CD4-positive, alpha-beta T cell treated with Interleukin-21 for 1 hour (primary cell): ENCODE measurements at regions not wholly inside any gene's neighbourhood (a gene's known extent, or its start where the extent isn't known, plus 50 kb on each side); places are given as distances from the start of the nearest gene placed in this dataset.

ENCODE experiments used
- DNase-seq: peaks from one replicate; pipeline ENCODE4 v3.0.0-alpha.2; 2020

DNA sequence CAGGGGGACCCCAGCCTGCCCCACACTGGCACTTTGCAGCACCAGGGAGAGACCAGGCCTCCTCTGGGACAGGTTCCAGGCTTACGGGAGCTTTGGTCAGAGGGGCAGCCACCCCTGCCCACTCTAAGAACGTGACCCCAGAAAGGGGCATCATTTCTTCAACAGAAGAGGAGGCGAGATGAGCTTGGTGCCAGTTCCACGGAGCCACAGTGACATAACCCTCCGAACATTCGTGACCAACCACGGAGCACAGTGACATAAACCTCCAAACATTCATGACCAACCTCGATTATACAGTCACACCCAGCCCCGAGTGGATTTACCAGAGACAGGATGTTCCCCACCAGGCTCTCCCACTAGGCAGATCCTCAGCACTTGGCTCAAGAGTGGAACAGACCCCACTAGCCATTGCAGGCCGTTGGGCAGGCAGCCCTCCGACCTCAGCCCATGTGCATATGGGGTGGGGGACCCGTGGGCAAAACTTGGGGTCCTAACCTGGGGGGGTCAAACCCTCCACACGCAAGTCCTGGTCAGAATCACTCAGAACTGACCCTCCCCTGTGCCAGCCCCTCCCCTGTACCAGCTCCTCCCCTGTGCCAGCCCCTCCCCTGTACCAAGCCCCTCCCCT, 112.9 kb downstream of the METRNL start:
- DNase-seq = no peak

DNA sequence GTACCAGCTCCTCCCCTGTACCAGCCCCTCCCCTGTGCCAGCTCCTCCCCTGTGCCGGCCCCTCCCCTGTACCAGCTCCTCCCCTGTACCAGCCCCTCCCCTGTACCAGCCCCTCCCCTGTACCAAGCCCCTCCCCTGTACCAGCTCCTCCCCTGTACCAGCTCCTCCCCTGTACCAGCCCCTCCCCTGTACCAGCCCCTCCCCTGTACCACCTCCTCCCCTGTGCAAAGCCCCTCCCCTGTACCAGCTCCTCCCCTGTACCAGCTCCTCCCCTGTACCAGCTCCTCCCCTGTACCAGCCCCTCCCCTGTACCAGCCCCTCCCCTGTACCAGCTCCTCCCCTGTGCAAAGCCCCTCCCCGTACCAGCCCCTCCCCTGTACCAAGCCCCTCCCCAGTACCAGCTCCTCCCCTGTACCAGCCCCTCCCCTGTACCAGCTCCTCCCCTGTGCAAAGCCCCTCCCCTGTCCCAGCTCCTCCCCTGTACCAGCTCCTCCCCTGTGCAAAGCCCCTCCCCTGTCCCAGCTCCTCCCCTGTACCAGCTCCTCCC, 113.5 kb downstream of the METRNL start:
- DNase-seq = peak; percentile 19

DNA sequence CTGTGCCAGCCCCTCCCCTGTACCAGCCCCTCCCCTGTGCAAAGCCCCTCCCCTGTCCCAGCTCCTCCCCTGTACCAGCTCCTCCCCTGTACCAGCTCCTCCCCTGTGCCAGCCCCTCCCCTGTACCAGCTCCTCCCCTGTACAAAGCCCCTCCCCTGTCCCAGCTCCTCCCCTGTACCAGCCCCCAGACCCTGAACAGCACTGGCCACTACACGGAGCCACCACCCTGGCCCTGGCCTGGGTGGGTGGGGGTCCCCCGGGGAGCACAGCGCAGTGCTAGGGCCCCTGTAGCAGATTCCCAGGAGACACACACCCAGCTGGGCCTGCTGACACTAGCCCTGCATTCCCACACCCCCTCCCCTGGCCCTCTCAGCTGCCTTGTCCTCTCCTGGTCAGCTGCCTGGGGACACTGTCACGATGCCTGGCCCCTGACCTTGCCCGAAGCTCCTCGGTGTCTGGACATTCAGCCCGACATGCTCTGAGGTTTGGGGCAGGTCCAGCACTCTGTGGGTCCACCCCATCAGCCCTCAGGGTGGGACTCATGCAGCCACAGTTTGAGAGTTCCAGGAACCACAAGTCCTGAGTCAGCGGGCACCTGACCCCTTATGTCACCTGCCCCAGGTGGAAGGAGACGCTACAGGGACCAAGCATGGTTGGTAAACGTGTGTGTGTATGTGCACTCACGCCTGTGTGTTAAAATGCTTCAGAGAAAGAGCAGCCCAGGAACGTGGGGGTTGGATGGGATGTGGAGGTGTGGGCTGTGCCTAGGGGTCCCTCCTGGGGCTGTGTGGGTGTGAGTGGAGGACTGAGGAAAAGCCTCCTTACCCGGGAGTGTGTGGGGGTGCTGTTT, 114.2 kb downstream of the METRNL start:
- no peak for DNase-seq

- DNase-seq = no peak
Measured at GRCh38 chr17:83194186-83194561, 114.8 kb downstream of the METRNL start.

DNA sequence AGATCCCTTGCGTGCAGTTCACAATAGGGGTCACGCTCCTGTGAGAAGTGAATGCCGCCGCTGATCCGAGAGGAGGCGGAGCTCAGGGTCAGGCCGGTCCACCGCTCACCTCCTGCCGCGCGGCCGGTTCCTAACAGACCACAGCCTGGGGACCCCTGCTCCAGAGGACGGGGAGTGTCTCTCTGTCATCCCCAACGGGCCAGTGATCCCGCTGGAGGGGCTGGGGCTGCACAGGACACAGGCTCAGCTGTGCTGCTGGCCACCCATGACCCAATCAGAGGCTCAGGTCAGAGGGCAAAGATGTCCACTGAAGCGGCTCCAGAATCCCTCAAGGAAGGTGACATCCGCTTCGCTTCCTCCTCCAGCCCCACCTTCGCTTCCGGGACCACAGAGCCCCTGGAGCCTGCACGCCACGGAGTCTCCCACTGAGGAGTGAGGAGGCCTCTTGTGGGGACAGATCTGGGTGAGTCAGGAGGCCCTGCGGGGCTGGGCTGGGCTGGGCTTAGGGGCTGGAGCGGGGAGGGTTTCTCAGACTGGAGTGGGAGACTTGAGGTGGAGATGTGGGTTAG, 115.4 kb downstream of the METRNL start:
- no peak for DNase-seq

DNA sequence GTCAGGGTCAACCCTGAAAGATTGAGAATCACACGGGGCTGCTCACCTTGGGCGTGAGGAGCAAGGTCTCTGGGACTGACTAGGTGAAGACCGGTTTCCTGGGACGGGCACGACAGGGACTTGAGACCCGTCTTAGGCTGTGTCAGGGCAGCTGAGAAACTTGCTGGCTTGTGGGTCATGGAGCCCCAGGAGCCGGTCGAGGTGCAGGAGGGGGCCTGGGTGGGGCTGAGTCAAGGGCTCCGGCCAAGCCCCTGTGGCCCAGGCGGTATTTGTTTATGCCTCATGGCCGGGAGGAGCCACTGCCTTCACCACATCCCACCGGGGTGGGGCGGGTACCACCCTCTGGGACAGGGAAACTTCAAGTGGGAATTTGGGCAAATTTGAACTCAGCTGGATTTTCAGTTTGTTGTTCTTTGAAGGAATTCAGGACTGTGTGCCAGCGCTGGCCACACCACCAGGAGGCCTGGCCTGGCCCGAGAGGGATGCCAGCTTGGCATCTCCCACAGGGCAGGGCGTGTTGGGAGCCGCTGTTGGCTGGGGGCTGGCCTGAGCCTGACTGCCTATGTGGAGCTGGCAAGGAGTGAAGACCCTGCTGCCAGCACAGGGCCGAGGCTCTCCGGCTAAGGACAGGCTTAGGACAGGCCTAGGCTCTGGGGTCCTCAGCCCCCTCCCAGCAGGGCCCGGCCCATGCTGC, 116.1 kb downstream of the METRNL start:
- no peak for DNase-seq

DNA sequence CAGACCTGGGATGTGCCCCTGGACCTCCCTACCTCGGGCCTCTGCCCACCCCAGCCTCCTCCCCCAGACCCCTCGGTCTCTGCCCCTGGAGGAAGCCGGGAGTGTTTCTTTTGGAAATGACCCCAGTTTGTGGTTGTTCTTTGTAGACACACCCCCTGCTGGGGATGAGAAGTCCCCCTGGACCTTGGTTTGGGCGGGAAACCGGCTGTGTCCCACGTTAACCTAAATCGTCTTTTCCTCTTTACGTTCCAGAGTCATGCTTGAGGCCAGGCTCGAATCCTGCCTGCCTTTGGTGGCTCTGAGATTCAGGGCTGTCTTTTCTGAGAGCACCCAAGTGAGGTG, 116.6 kb downstream of the METRNL start:
- no peak for DNase-seq

DNA sequence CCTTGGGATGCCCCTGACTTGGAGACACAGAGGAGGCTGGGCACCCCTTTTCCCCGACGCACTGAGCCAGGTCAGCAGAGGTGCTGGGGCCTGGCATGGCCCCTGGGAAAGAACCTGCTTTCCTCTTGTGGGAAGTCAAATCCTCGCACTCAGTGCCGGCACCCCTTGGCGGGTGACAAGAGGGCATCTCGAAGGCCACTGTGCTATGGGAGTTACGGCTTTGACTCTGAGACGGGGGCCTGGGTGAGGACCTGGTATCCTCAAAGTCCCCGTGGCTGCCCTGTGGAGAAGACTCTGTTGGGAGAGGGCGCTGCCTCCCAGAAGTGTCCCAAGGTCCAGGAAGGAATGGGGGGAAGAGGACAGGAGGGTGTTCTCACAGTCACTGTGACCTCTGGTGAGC, 117.0 kb downstream of the METRNL start:
- no peak for DNase-seq

GRCh38 chr17:83196973-83197880, 117.8 kb downstream of the METRNL start:
- DNase-seq = no peak

DNA sequence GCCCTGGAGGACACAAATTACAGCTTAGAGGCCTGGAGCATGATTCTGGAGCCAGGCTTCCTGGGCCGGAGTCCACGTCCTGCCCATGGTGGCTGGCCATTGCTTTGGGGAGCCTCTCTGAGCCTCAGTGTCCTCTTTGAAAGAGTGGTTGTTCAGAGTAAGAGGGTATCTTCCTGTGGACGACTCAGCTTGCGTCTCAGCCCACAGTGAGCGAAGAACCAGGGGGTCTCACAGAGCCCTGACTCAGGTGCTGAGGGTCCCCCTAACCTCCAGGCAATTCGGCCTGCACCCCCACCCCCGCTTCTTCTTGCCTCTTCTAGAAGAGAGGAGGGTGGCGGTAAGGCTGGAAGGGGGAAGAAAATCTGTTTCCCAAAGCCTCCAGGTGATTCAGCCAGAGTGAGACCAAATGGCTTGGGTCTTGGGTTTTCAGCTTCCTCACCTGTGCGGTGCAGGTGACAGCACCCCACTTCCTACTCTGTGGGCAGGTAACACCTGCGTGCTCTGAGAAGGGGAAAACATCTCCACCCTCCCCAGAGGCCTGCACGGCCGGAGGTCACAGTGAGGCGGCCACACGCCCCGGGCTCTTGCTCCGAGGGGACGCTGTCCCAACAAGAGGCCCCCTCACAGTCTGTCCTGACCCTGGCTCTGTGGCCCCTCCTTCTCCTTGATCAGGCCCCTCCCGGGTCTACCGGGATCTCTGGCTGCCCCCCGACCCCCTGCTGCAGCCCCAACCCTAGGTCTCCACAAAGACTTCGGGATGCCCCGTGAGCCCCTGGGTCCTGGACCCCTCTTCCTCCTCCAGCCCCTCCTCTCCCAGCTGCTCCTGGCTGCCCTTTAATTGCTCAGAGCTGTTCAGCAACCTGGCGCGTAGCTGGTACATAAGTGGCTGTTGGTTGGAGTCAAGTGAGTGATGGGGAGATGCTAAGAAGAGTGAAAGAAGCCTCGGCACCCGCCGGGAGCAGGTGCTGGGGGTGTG, 119.2 kb downstream of the METRNL start:
- peak; percentile 11 for DNase-seq

DNA sequence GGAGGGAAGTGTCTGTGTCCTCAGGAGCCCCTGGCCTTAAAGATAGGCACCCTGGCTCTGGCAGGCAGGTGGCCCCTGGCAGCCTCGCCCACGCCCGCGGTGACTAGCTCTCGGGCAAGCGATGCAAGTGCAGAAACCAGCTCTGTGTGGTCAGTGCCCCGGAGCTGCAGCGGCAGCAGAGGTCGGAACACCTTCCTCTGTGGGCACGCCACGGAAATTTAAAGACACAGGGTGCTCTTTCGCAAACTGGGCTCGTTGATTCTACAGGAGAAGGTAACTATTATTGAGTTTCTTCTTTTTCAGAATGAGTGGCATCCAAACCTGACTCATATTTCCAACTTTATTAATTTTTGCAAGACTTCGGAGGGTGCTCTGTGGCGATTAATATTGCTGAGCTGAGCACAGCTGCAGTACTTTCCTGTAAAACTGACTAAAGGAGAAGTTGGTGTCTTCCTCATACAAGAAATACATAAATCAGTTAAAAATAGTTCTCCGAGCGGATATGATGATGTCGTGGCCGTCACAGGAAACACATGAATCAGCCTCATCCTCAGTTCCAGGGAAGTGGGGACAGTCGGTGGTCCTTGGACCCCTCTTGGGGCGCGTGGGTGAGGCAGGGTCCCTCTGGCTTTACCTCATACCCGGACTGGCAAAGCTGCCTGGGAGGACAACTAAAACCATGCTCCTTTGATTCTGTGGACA, 120.2 kb downstream of the METRNL start:
- DNase-seq = peak; percentile 57

DNA sequence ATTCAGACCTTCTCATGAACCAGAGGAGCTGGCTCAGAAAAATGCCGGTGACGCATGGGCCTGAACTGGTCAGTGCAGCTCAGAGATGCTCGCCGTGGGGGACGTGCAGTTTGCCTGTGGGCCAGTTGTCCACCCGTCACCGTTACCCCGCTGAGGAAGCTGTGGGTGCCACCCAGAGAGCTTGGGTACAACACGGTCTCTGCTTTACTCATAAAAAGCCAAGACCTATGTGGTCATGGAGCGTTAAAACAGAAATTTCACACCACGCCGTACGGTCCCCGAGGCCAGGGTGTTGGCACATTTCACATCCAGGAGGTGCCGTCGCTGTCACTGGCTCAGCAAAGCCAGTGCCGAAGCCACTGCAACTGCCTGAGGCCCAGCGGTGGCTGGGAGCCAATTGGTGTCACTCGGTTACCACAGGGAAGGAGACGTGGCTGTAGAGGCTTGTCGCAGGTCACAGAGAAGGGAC, 120.9 kb downstream of the METRNL start:
- peak; percentile 76 for DNase-seq

GRCh38 chr17:83200751-83201150, 121.3 kb downstream of the METRNL start:
- DNase-seq = no peak

DNA sequence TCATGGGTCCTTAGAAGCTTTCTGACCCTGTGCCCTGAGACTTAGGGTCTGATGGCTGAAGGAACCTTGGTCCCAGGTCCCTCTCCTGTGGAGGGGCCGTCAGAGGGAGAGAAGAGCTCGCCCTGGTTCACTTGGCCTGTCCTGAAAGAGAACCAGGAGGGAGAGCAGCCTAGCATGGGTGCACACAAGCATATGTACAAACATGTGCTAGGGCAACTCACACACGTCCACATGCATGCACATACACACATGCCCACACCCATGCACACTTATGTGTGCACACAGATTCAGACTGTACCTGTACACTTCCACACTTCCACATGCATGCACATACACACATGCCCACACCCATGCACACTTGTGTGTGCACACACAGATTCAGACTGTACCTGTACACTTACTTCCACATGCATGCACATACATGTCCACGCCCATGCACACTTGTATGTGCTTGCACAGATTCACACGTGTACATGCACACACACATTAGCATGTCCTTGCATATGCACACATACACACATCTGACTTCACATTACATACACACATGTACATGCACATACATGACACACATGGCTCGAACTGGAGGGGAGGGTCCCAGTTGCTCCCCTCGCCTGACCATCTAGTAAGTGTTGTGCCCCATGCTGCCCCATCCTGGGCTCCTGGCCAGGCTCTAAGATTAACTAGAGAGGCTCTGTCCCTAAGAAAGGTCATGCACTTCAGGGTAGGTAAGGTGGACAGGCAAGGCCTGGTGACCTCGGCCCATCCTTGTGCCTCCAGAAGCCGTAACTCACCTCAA, 122.0 kb downstream of the METRNL start:
- no peak for DNase-seq

DNA sequence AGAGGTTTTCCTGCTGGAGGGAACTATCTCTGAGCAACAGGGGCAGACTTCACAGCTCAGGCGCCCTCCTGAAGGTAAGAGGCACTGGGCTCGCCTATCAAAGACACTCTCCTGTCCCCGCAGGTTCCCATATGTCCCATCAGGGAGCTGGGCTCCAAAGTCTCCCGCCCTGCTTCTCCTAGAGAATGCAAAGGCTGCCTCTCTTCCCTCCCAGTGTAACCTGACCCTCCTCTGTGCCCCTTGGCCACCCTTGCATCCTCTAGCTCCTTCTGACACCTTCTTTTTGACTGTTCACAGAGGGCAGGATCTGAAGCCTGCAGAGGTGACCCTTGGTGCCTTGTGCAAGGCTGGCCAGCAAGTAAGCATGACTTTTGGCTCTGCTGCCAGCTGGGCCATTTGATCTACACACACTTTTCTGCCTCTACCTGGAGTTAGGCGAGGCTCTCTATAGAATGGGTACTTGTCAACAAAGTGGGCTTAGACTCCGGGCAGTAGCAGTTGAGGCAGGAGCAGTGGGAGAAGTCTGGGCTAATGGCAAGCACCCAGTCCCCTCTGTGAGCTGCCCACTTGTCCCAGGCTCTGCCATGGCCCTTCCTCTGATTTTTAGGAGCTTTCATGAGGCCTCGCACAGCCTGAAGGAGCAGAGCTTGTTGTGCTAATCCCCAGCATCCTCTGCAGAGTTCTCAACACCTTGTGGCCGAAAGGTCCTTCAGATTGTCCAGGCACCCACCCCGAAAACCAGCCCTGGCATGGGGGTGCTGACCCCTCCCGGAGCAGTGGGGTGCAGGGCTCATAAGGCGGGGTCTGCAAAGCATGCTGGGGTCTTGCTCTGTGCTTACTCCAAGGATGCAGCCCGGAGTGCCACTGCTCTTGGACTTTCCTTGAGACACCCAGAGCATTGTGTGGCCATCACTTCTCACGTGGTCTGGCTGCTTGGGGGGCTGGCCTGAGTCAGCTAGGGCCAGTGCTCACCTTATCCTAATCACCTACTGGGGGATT, 122.9 kb downstream of the METRNL start:
- DNase-seq = no peak

- DNase-seq = peak; percentile 18
Measured at GRCh38 chr17:83203073-83203471, 123.7 kb downstream of the METRNL start.

DNA sequence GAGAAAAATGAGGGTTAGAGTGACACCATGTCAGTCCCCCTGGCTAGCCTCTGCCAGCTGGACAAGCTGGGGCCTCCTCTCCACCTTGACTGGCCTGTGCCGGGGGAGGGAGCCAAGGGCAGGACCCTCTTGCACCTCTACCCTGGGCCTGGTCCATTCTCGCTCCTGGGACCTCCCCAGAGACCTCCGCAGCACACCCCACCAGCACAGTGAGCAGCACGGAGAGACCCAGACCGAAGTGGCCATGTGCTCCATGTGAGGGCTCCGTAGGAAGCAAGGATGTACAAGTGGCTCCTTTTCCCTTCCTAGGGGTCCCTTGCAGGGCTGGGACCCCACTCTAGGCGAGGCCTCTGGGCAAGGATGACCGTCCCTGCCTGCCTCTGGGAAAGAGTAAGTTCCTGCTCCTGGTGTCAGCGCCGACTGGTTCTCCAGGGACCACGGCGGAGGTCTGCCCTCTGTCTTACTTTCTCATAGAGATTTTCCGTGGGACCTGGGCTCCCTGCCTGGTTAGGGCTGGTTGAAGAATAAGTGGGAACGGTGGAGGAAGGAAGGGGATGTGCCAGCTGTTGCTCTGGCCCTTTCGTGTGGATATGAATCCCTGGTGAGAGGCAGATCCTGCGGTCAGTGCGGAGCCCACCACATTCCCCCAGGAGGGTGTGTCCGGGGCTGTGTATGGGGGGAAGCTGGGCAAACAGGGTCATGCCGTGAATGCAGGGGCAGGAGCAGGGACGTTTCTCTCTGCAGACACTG, 124.2 kb downstream of the METRNL start:
- DNase-seq = no peak
